IMR-90 (cell line): ENCODE measurements at regions not wholly inside any gene's neighbourhood (a gene's known extent, or its start where the extent isn't known, plus 50 kb on each side); places are given as distances from the start of the nearest gene placed in this dataset.
A peak's percentile ranks its signal among the peaks of the same experiment; 100 is the strongest.

ENCODE experiments used
- ATAC-seq: fragments of 200-7000 bp; cut with Tn5 transposase; 2 replicates; pipeline ENCODE4 v1.9.1; 2020; ENCODE audit warnings: low read depth, mild to moderate bottlenecking, moderate library complexity
- BruUV-seq: library from RNA; stranded (reverse); fragments of 400-500 nt; replicated peaks from 2 replicates; lab custom pipeline; 2021; lab: Mats Ljungman, UMichigan
- CTCF ChIA-PET: fragments of 300-600 bp; formaldehyde crosslinking; extraction: SDS; loops from one replicate; lab custom pipeline; 2021; ENCODE audit warnings: antibody characterized with exemption; lab: Yijun Ruan, JAX
- POLR2A ChIA-PET: fragments of 300-600 bp; sonication (Branson Sonifier 250); formaldehyde crosslinking; loops from one replicate; lab custom pipeline; 2022; ENCODE audit warnings: antibody characterized with exemption; ENCODE audit not compliant: unreplicated experiment; lab: Charles Lee
- DNase-seq: peaks from one replicate; pipeline ENCODE4 v3.0.0; 2013
- H2AFZ ChIP-seq: replicated peaks from 2 replicates; pipeline ENCODE3; 2013; ENCODE audit warnings: low read length, mild to moderate bottlenecking; ENCODE audit not compliant: poor library complexity
- H2AK5ac ChIP-seq: 2 replicates; pipeline ENCODE4 v1.6.1; 2013; ENCODE audit warnings: low read depth, low read length, inconsistent platforms
- H2AK9ac ChIP-seq: replicated peaks from 2 replicates; pipeline ENCODE3; 2013; ENCODE audit warnings: mild to moderate bottlenecking, low read depth, low read length, moderate library complexity; ENCODE audit not compliant: poor library complexity
- H2BK120ac ChIP-seq: 2 replicates; pipeline ENCODE4 v1.6.1; 2013; ENCODE audit warnings: low read depth, low read length, inconsistent platforms
- H2BK15ac ChIP-seq: 3 replicates; pipeline ENCODE4 v1.6.1; 2013; ENCODE audit warnings: low read depth, low read length, inconsistent platforms
- H2BK20ac ChIP-seq: 2 replicates; pipeline ENCODE4 v1.6.1; 2013; ENCODE audit warnings: low read depth, mild to moderate bottlenecking, inconsistent platforms, low read length, moderate library complexity
- H2BK5ac ChIP-seq: 2 replicates; pipeline ENCODE4 v1.6.1; 2013; ENCODE audit warnings: mild to moderate bottlenecking, low read depth, low read length, inconsistent platforms; ENCODE audit not compliant: poor library complexity, severe bottlenecking
- H3K14ac ChIP-seq: replicated peaks from 2 replicates; pipeline ENCODE4 v1.6.1; 2013; ENCODE audit warnings: low read depth, low read length, inconsistent platforms
- H3K18ac ChIP-seq: 2 replicates; pipeline ENCODE4 v1.6.1; 2013; ENCODE audit warnings: low read depth, low read length, control low read depth
- H3K23ac ChIP-seq: 2 replicates; pipeline ENCODE4 v1.6.1; 2013; ENCODE audit warnings: low read depth, low read length, inconsistent platforms
- H3K27ac ChIP-seq: 2 replicates; pipeline ENCODE4 v1.5.1; 2013; ENCODE audit warnings: mild to moderate bottlenecking, control low read depth, low read length; ENCODE audit not compliant: insufficient read depth
- H3K27me3 ChIP-seq: 2 replicates; pipeline ENCODE4 v1.6.1; 2013; ENCODE audit warnings: low read length; ENCODE audit not compliant: control insufficient read depth, insufficient read depth
- H3K36me3 ChIP-seq: 2 replicates; pipeline ENCODE4 v1.6.1; 2013; ENCODE audit warnings: low read length, mixed read lengths; ENCODE audit not compliant: control insufficient read depth, insufficient read depth
- H3K4ac ChIP-seq: 2 replicates; pipeline ENCODE4 v1.6.1; 2013; ENCODE audit warnings: low read depth, low read length, inconsistent platforms
- H3K4me1 ChIP-seq: 2 replicates; pipeline ENCODE4 v1.6.1; 2013; ENCODE audit warnings: low read length, mixed read lengths; ENCODE audit not compliant: control insufficient read depth, insufficient read depth
- H3K4me2 ChIP-seq: 2 replicates; pipeline ENCODE4 v1.6.1; 2013; ENCODE audit warnings: low read depth, mild to moderate bottlenecking, control low read depth, low read length, moderate library complexity
- H3K4me3 ChIP-seq: 2 replicates; pipeline ENCODE4 v1.5.1; 2013; ENCODE audit warnings: low read depth, mild to moderate bottlenecking, control low read depth, low read length, moderate library complexity; ENCODE audit not compliant: insufficient read depth
- H3K56ac ChIP-seq: 2 replicates; pipeline ENCODE4 v1.6.1; 2013; ENCODE audit warnings: low read length, inconsistent platforms; ENCODE audit not compliant: insufficient read depth; ENCODE audit errors: extremely low read depth
- H3K79me1 ChIP-seq, 2 experiments: 2 replicates each; pipeline ENCODE4 v1.6.1; 2013; ENCODE audit warnings: low read length in 2 of 2, inconsistent platforms in 1 of 2, low read depth in 1 of 2
- H3K9ac ChIP-seq: 2 replicates; pipeline ENCODE4 v1.6.1; 2013; ENCODE audit warnings: low read depth, low read length, control low read depth
- H3K9me1 ChIP-seq: 2 replicates; pipeline ENCODE4 v1.6.1; 2013; ENCODE audit warnings: low read length, inconsistent platforms; ENCODE audit not compliant: insufficient read depth
- H3K9me3 ChIP-seq: 2 replicates; pipeline ENCODE4 v1.6.1; 2013; ENCODE audit warnings: low read length; ENCODE audit not compliant: control insufficient read depth, insufficient read depth
- H4K20me1 ChIP-seq: 2 replicates; pipeline ENCODE4 v1.6.1; 2013; ENCODE audit warnings: low read length, inconsistent platforms; ENCODE audit not compliant: insufficient read depth
- H4K5ac ChIP-seq: 2 replicates; pipeline ENCODE4 v1.6.1; 2013; ENCODE audit warnings: mild to moderate bottlenecking, low read depth, low read length, control low read depth
- H4K8ac ChIP-seq, 2 experiments: 2 replicates each; pipeline ENCODE4 v1.6.1; 2013; ENCODE audit warnings: low read depth in 2 of 2, low read length in 2 of 2, control low read depth in 1 of 2, inconsistent platforms in 1 of 2
- H4K91ac ChIP-seq: 2 replicates; pipeline ENCODE4 v1.6.1; 2013; ENCODE audit warnings: low read depth, low read length, inconsistent platforms; ENCODE audit not compliant: insufficient read depth
- BHLHE40 ChIP-seq: fragments of 150-350 bp; IDR thresholded peaks from 2 replicates; pipeline ENCODE4 v1.6.1; 2016; ENCODE audit warnings: mild to moderate bottlenecking, low read depth, low read length
- CEBPB ChIP-seq: IDR thresholded peaks from 2 replicates; pipeline ENCODE4 v1.6.1; 2012; ENCODE audit warnings: low read depth, low read length, improper control_type of control experiment
- CHD1 ChIP-seq: IDR thresholded peaks from 2 replicates; pipeline ENCODE4 v1.6.1; 2012; ENCODE audit warnings: low read depth, low read length, improper control_type of control experiment
- FOS ChIP-seq: fragments of 150-350 bp; IDR thresholded peaks from 2 replicates; pipeline ENCODE4 v1.6.1; 2016; ENCODE audit warnings: low read depth, low read length
- MAFK ChIP-seq: IDR thresholded peaks from 2 replicates; pipeline ENCODE4 v1.6.1; 2012; ENCODE audit warnings: low read depth, low read length, improper control_type of control experiment
- MAZ ChIP-seq: IDR thresholded peaks from 2 replicates; pipeline ENCODE4 v1.6.1; 2012; ENCODE audit warnings: low read depth, mild to moderate bottlenecking, low read length, improper control_type of control experiment, moderate library complexity, borderline replicate concordance
- MXI1 ChIP-seq: IDR thresholded peaks from 2 replicates; pipeline ENCODE4 v1.6.1; 2012; ENCODE audit warnings: low read depth, mild to moderate bottlenecking, low read length, moderate library complexity, borderline replicate concordance
- NFE2L2 ChIP-seq: fragments of 150-350 bp; IDR thresholded peaks from 2 replicates; pipeline ENCODE4 v1.6.1; 2016; ENCODE audit warnings: low read depth, mild to moderate bottlenecking, low read length
- POLR2A ChIP-seq: IDR thresholded peaks from 2 replicates; pipeline ENCODE4 v1.6.1; 2012; ENCODE audit warnings: mild to moderate bottlenecking, low read depth, low read length
- RAD21 ChIP-seq: IDR thresholded peaks from 2 replicates; pipeline ENCODE4 v1.6.1; 2012; ENCODE audit warnings: low read length, improper control_type of control experiment
- RCOR1 ChIP-seq: IDR thresholded peaks from 2 replicates; pipeline ENCODE4 v1.6.1; 2012; ENCODE audit warnings: mild to moderate bottlenecking, low read length, improper control_type of control experiment; ENCODE audit not compliant: insufficient replicate concordance
- RFX5 ChIP-seq: IDR thresholded peaks from 2 replicates; pipeline ENCODE4 v1.8.0; 2012; ENCODE audit warnings: low read depth, mild to moderate bottlenecking, low read length, moderate library complexity
- SMC3 ChIP-seq: fragments of 150-350 bp; IDR thresholded peaks from 2 replicates; pipeline ENCODE4 v1.6.1; 2016; ENCODE audit warnings: low read depth, mild to moderate bottlenecking, antibody characterized with exemption, low read length, moderate library complexity
- WGBS, 2 experiments: methylation state at CpG; one replicate each; pipeline versions ENCODE4 v1.1.5 to v1.1.7; 2013; ENCODE audit warnings: missing lambda C conversion rate in 2 of 2; ENCODE audit not compliant: insufficient read length in 1 of 2; ENCODE audit errors: extremely low coverage in 2 of 2; 5-methylcytosine and 5-hydroxymethylcytosine counted together
- dilution Hi-C: fragments of 300-500 bp; cut with HindIII; formaldehyde crosslinking; loops from one replicate; pipeline ENCODE4 v1.14.3; 2018; ENCODE audit warnings: low sequenced_read_pairs; ENCODE audit not compliant: unreplicated experiment
- in situ Hi-C: fragments of 300-500 bp; cut with MboI; formaldehyde crosslinking; loops from 3 replicates; pipeline ENCODE4 v1.14.3; 2019; ENCODE audit warnings: low sequenced_read_pairs, inconsistent platforms, mixed read lengths
- intact Hi-C: fragments of 100-400 bp; cut with micrococcal nuclease; formaldehyde crosslinking; loops from 2 replicates; pipeline ENCODE4 v1.10.0; 2022
- TF ChIP-seq, protein P1 (sequence below): fragments of 150-350 bp; IDR thresholded peaks from 2 replicates; pipeline ENCODE4 v1.6.1; 2016; ENCODE audit warnings: low read depth, mild to moderate bottlenecking, low read length, moderate library complexity, borderline replicate concordance
- TF ChIP-seq, protein P2 (sequence below): conservative IDR thresholded peaks from 2 replicates; pipeline ENCODE4 v1.5.1; 2012; ENCODE audit warnings: mild to moderate bottlenecking, low read depth, low read length, improper control_type of control experiment
- TF ChIP-seq, protein P3 (sequence below): fragments of 150-350 bp; IDR thresholded peaks from 2 replicates; pipeline ENCODE4 v1.6.1; 2017; ENCODE audit warnings: mild to moderate bottlenecking, antibody characterized with exemption, low read length, low read depth

DNA sequence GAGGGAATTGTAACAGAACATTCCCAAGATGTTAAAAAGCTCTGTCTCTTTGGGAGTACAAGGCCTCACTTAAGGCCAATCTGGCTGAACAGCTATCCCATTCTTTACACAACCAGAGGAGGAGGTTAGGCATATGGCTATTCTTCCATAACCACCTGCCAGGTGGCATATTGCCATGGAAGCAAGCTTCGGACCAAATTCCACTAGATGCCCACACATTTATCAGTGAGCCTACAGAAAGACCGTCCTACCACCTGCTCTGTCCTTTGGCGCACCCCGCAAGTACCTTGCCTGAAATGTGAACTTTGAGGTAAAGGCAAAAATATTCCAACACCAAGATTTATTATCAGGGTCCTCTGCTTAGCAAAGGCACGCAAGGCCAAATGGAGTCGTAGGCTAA, 519.9 kb upstream of the TNP1 start:
- Histone ChIP-seq H3K4me3 (no peak overlapping the region), H3K9me1 (peaks cover 9% of the 10 kb centered on the region), H2AK5ac (peak overlapping the region; percentile 61), H2AFZ (no peak overlapping the region), H4K5ac (peak overlapping the region; percentile 35), H3K18ac (no peak overlapping the region), H3K27me3 (no peaks in the 10 kb centered on the region), H4K8ac (peak overlapping the region in 1 of 2 experiments; percentile 24; a peak in 2 of 4 replicates), H3K4ac (peak overlapping the region; percentile 43), H2BK5ac (no peak overlapping the region), H4K20me1 (no peaks in the 10 kb centered on the region), H3K4me1 (peaks cover 11% of the 10 kb centered on the region), H3K56ac (no peak overlapping the region), H2BK15ac (peak overlapping the region; percentile 77; the same call in 2 of the 3 replicates), H4K91ac (peak overlapping the region; percentile 57), H2BK120ac (peak overlapping the region; percentile 83), H2AK9ac (no peak overlapping the region), H3K9ac (no peak overlapping the region), H3K27ac (0 out of 2 replicates have a peak overlapping the region, but pooled peaks have one; percentile 14), H2BK20ac (peak overlapping the region; percentile 79), H3K23ac (no peak overlapping the region), H3K79me1 (peaks cover 3 to 6% of the 10 kb centered on the region in 2 experiments; a peak in 1 of 4 replicates), H3K36me3 (no peaks in the 10 kb centered on the region; the same call in 1 of the 2 replicates), H3K9me3 (no peaks in the 10 kb centered on the region), H3K14ac (no peak overlapping the region; the same call in 1 of the 2 replicates), H3K4me2 (no peak overlapping the region)
- TF ChIP-seq, protein P1, sequence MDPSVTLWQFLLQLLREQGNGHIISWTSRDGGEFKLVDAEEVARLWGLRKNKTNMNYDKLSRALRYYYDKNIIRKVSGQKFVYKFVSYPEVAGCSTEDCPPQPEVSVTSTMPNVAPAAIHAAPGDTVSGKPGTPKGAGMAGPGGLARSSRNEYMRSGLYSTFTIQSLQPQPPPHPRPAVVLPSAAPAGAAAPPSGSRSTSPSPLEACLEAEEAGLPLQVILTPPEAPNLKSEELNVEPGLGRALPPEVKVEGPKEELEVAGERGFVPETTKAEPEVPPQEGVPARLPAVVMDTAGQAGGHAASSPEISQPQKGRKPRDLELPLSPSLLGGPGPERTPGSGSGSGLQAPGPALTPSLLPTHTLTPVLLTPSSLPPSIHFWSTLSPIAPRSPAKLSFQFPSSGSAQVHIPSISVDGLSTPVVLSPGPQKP = no peak
- TF ChIP-seq SMC3 = no peak
- no peak for TF ChIP-seq BHLHE40
- TF ChIP-seq NFE2L2 = no peak
- TF ChIP-seq, protein P2, sequence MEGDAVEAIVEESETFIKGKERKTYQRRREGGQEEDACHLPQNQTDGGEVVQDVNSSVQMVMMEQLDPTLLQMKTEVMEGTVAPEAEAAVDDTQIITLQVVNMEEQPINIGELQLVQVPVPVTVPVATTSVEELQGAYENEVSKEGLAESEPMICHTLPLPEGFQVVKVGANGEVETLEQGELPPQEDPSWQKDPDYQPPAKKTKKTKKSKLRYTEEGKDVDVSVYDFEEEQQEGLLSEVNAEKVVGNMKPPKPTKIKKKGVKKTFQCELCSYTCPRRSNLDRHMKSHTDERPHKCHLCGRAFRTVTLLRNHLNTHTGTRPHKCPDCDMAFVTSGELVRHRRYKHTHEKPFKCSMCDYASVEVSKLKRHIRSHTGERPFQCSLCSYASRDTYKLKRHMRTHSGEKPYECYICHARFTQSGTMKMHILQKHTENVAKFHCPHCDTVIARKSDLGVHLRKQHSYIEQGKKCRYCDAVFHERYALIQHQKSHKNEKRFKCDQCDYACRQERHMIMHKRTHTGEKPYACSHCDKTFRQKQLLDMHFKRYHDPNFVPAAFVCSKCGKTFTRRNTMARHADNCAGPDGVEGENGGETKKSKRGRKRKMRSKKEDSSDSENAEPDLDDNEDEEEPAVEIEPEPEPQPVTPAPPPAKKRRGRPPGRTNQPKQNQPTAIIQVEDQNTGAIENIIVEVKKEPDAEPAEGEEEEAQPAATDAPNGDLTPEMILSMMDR = no peak
- TF ChIP-seq CHD1 = no peak
- no peak for TF ChIP-seq RCOR1
- no peak for TF ChIP-seq FOS
- no peak for TF ChIP-seq MXI1
- TF ChIP-seq MAZ = no peak
- TF ChIP-seq MAFK = no peak
- TF ChIP-seq CEBPB = no peak
- no peak for TF ChIP-seq RFX5
- TF ChIP-seq, protein P3, sequence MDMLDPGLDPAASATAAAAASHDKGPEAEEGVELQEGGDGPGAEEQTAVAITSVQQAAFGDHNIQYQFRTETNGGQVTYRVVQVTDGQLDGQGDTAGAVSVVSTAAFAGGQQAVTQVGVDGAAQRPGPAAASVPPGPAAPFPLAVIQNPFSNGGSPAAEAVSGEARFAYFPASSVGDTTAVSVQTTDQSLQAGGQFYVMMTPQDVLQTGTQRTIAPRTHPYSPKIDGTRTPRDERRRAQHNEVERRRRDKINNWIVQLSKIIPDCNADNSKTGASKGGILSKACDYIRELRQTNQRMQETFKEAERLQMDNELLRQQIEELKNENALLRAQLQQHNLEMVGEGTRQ = no peak
- TF ChIP-seq RAD21 = no peak
- TF ChIP-seq POLR2A = no peak
- intact Hi-C loops = loop anchor here (5.0 kb wide), 4 partner anchors 93 to 332 kb away; no protein-coding TSS in a partner anchor
- CTCF ChIA-PET = no interaction called here
- DNase-seq = no peak
- ATAC-seq = no peak
- in situ Hi-C loops = no loop called here
- dilution Hi-C loops = no loop called here
- BruUV-seq = no TSS peak
- POLR2A ChIA-PET = no interaction called here
- no CpG with 5 or more reads among the region's 6 CpGs for WGBS, 2 experiments
